ENCODE measurements at regions not wholly inside any gene's neighbourhood (a gene's known extent, or its start where the extent isn't known, plus 50 kb on each side); places are given as distances from the start of the nearest gene placed in this dataset.

- TF ChIP-seq CTCF (conservative IDR thresholded peaks at IDR 0.05) (no peak), ZFX (IDR thresholded peaks at IDR 0.05) (no peak)
Observed at GRCh38 chr5:112473989-112474388, 54.9 kb upstream of the EPB41L4A start.

All from C4-2B (cell line).